ENCODE measurements at regions not wholly inside any gene's neighbourhood (a gene's known extent, or its start where the extent isn't known, plus 50 kb on each side); places are given as distances from the start of the nearest gene placed in this dataset.

DNA sequence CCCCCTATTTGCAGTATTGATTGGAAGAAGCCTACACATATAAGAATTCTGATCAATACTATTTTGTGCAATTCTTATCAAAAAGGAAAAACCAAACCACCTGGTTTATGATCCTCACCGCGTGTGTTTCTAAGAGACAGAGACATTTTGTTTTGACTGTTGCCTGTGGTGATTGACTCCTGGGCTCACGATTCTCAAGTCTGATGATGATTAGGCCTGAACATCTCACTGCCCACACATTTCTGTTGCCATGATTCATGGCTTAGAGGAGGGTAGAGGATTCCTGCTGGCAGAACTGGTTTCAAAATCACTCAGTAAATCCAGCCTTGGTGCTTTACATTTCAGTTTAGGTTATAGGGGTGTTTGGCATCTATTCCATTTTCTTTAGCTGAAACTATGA is 88.3 kb upstream of the UBE3A start:
- Histone ChIP-seq H3K4me2 (ENCODE audit: insufficient read depth, low read length) (no peak overlapping the region), H3K9ac (ENCODE audit: low read depth, low read length) (no peak overlapping the region), H3K27me3 (ENCODE audit: insufficient read depth, low read length, poor library complexity) (no peaks in the 10 kb centered on the region), H3K36me3 (ENCODE audit: insufficient read depth, low read length) (no peaks in the 10 kb centered on the region), H3K4me3 (ENCODE audit: low read depth in 1 of 2, low read length in 2 of 2) (no peak overlapping the region), H2AFZ (ENCODE audit: low read depth, low read length) (no peak overlapping the region), H3K79me2 (ENCODE audit: insufficient read depth, low read length) (no peaks in the 10 kb centered on the region), H3K27ac (ENCODE audit: low read length) (no peak overlapping the region), H3K4me1 (ENCODE audit: insufficient read depth, low read length) (no peaks in the 10 kb centered on the region), H3K9me3 (ENCODE audit: insufficient read depth, low read length, severe bottlenecking) (no peaks in the 10 kb centered on the region), H4K20me1 (ENCODE audit: insufficient read depth, low read length) (no peaks in the 10 kb centered on the region)
- ATAC-seq (ENCODE audit: insufficient read depth, low read depth), result no peak
- no peak for TF ChIP-seq EZH2 (IDR thresholded peaks at IDR 0.05; ENCODE audit: borderline replicate concordance, low read depth, low read length, severe bottlenecking)
- TF ChIP-seq, protein P1, sequence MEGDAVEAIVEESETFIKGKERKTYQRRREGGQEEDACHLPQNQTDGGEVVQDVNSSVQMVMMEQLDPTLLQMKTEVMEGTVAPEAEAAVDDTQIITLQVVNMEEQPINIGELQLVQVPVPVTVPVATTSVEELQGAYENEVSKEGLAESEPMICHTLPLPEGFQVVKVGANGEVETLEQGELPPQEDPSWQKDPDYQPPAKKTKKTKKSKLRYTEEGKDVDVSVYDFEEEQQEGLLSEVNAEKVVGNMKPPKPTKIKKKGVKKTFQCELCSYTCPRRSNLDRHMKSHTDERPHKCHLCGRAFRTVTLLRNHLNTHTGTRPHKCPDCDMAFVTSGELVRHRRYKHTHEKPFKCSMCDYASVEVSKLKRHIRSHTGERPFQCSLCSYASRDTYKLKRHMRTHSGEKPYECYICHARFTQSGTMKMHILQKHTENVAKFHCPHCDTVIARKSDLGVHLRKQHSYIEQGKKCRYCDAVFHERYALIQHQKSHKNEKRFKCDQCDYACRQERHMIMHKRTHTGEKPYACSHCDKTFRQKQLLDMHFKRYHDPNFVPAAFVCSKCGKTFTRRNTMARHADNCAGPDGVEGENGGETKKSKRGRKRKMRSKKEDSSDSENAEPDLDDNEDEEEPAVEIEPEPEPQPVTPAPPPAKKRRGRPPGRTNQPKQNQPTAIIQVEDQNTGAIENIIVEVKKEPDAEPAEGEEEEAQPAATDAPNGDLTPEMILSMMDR (IDR thresholded peaks at IDR 0.05; ENCODE audit: borderline replicate concordance, extremely low read depth, low read length, poor library complexity, severe bottlenecking), result no peak
- no peak for DNase-seq

DNA sequence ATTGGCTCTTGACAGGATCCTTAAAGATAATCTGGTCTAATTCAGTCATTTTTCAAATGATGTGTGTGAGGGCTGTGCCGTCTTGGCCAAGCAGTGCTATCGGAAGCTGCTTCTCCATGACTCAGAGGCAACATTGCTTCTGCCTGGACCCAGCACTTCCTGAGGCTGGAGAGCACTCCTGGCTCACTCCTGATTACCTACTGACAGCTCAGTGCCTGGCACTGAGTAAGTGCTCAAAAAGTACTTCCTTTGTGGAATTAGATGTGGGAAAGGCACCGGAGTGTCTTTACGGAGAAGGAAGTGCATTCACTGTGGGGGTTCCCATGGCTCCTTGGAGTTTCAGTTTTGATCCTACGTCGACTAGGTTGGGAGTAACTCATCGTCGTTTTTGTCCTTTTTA is 86.9 kb upstream of the UBE3A start:
- Histone ChIP-seq H3K36me3 (ENCODE audit: insufficient read depth, low read length) (no peaks in the 10 kb centered on the region), H3K4me2 (ENCODE audit: insufficient read depth, low read length) (no peak overlapping the region), H3K27me3 (ENCODE audit: insufficient read depth, low read length, poor library complexity) (no peaks in the 10 kb centered on the region), H3K9me3 (ENCODE audit: insufficient read depth, low read length, severe bottlenecking) (no peaks in the 10 kb centered on the region), H3K9ac (ENCODE audit: low read depth, low read length) (no peak overlapping the region), H4K20me1 (ENCODE audit: insufficient read depth, low read length) (no peaks in the 10 kb centered on the region), H3K4me1 (ENCODE audit: insufficient read depth, low read length) (no peaks in the 10 kb centered on the region), H3K79me2 (ENCODE audit: insufficient read depth, low read length) (no peaks in the 10 kb centered on the region), H3K27ac (ENCODE audit: low read length) (no peak overlapping the region), H3K4me3 (ENCODE audit: low read depth in 1 of 2, low read length in 2 of 2) (no peak overlapping the region), H2AFZ (ENCODE audit: low read depth, low read length) (no peak overlapping the region)
- no peak for DNase-seq
- ATAC-seq (ENCODE audit: insufficient read depth, low read depth), result no peak
- no peak for TF ChIP-seq EZH2 (IDR thresholded peaks at IDR 0.05; ENCODE audit: borderline replicate concordance, low read depth, low read length, severe bottlenecking)
- TF ChIP-seq, protein P1 (IDR thresholded peaks at IDR 0.05; ENCODE audit: borderline replicate concordance, extremely low read depth, low read length, poor library complexity, severe bottlenecking), result no peak

DNA sequence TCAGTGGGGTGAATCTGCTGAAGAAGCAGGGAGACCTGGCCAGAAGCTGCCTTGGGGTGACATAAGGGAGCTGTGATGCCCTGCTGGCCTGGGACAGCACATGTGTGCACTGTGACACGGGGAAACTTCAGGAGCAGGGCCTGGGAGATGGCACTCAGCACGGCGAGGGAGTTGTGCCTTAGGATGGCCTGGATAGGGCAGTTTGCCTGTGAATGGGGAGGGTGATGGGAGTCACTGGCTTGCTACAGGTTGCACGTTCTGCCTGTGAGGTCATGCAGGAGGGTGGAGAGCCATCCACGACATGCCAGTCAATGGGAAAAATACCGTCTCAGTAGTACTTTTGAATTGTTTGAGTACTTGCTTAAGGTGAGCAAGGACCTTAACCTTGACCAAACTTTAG is 76.8 kb upstream of the UBE3A start:
- no peak overlapping the region for H3K4me2 ChIP-seq (ENCODE audit: insufficient read depth, low read length)
- H3K27me3 ChIP-seq (ENCODE audit: insufficient read depth, low read length, poor library complexity), result no peaks in the 10 kb centered on the region
- H3K27ac ChIP-seq (ENCODE audit: low read length), result no peak overlapping the region
- H4K20me1 ChIP-seq (ENCODE audit: insufficient read depth, low read length), result no peaks in the 10 kb centered on the region
- no peak overlapping the region for H3K4me3 ChIP-seq (ENCODE audit: low read depth in 1 of 2, low read length in 2 of 2)
- no peaks in the 10 kb centered on the region for H3K79me2 ChIP-seq (ENCODE audit: insufficient read depth, low read length)
- no peak for TF ChIP-seq EZH2 (IDR thresholded peaks at IDR 0.05; ENCODE audit: borderline replicate concordance, low read depth, low read length, severe bottlenecking)
- TF ChIP-seq, protein P1 (IDR thresholded peaks at IDR 0.05; ENCODE audit: borderline replicate concordance, extremely low read depth, low read length, poor library complexity, severe bottlenecking), result no peak
- no peaks in the 10 kb centered on the region for H3K36me3 ChIP-seq (ENCODE audit: insufficient read depth, low read length)
- H3K9me3 ChIP-seq (ENCODE audit: insufficient read depth, low read length, severe bottlenecking), result no peaks in the 10 kb centered on the region
- H3K9ac ChIP-seq (ENCODE audit: low read depth, low read length), result no peak overlapping the region
- no peak overlapping the region for H2AFZ ChIP-seq (ENCODE audit: low read depth, low read length)
- no peak for ATAC-seq (ENCODE audit: insufficient read depth, low read depth)
- DNase-seq, result no peak
- H3K4me1 ChIP-seq (ENCODE audit: insufficient read depth, low read length), result no peaks in the 10 kb centered on the region

DNA sequence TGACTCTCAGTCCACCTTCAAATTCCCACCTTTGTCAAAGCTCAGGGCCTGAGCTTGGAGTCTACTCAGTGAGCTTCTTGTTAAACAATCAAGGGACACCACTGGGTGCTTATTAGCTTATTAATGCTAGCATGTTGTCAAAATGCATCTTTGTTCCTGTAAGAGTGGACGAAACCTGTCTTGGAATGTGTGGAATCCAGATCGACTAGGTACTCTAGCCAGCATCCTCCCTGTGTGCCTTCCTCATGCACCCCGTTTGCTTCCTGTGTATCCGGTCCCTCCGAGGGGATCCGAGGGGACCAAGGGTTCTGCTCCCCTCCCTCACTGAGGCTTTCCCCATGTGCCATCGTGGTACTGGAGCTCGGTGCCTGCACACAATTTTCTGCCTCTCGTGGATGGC is 75.7 kb upstream of the UBE3A start:
- TF ChIP-seq EZH2 (IDR thresholded peaks at IDR 0.05; ENCODE audit: borderline replicate concordance, low read depth, low read length, severe bottlenecking), result no peak
- TF ChIP-seq, protein P1 (IDR thresholded peaks at IDR 0.05; ENCODE audit: borderline replicate concordance, extremely low read depth, low read length, poor library complexity, severe bottlenecking), result no peak

More for the DNA sequence above, 75.7 kb upstream of the UBE3A start:
- no peaks in the 10 kb centered on the region for H3K9me3 ChIP-seq (ENCODE audit: insufficient read depth, low read length, severe bottlenecking)
- DNase-seq (no peak), ATAC-seq (ENCODE audit: insufficient read depth, low read depth) (no peak)
- H3K79me2 ChIP-seq (ENCODE audit: insufficient read depth, low read length), result no peaks in the 10 kb centered on the region
- H3K36me3 ChIP-seq (ENCODE audit: insufficient read depth, low read length), result no peaks in the 10 kb centered on the region
- no peaks in the 10 kb centered on the region for H3K27me3 ChIP-seq (ENCODE audit: insufficient read depth, low read length, poor library complexity)
- H3K4me1 ChIP-seq (ENCODE audit: insufficient read depth, low read length), result no peaks in the 10 kb centered on the region
- no peak overlapping the region for H3K4me2 ChIP-seq (ENCODE audit: insufficient read depth, low read length)
- no peak overlapping the region for H3K4me3 ChIP-seq (ENCODE audit: low read depth in 1 of 2, low read length in 2 of 2)
- no peak overlapping the region for H3K9ac ChIP-seq (ENCODE audit: low read depth, low read length)
- no peaks in the 10 kb centered on the region for H4K20me1 ChIP-seq (ENCODE audit: insufficient read depth, low read length)
- no peak overlapping the region for H3K27ac ChIP-seq (ENCODE audit: low read length)
- H2AFZ ChIP-seq (ENCODE audit: low read depth, low read length), result no peak overlapping the region
